Skeletal muscle satellite cell (primary cell): ENCODE measurements at regions not wholly inside any gene's neighbourhood (a gene's known extent, or its start where the extent isn't known, plus 50 kb on each side); places are given as distances from the start of the nearest gene placed in this dataset.

Experiments used
- H3K27me3 ChIP-seq: 2 replicates; pipeline ENCODE4 v1.7.0; 2013; ENCODE audit warnings: low read length; ENCODE audit not compliant: control insufficient read depth, insufficient read depth
- H3K36me3 ChIP-seq: 2 replicates; pipeline ENCODE4 v1.7.0; 2013; ENCODE audit warnings: mild to moderate bottlenecking, control low read depth, low read length; ENCODE audit not compliant: insufficient read depth
- H3K4me1 ChIP-seq: 2 replicates; pipeline ENCODE4 v1.7.0; 2013; ENCODE audit warnings: low read length; ENCODE audit not compliant: control insufficient read depth, insufficient read depth
- H3K4me2 ChIP-seq: 2 replicates; pipeline ENCODE4 v1.7.0; 2013; ENCODE audit warnings: mild to moderate bottlenecking, low read length
- H3K4me3 ChIP-seq: 2 replicates; pipeline ENCODE4 v1.7.0; 2013; ENCODE audit warnings: low read length
- H3K9ac ChIP-seq: 2 replicates; pipeline ENCODE4 v1.7.0; 2013; ENCODE audit warnings: mild to moderate bottlenecking, low read depth, low read length, moderate library complexity
- H3K9me3 ChIP-seq: replicated peaks from 2 replicates; pipeline ENCODE4 v1.7.0; 2013; ENCODE audit warnings: mild to moderate bottlenecking, control low read depth, low read length

DNA sequence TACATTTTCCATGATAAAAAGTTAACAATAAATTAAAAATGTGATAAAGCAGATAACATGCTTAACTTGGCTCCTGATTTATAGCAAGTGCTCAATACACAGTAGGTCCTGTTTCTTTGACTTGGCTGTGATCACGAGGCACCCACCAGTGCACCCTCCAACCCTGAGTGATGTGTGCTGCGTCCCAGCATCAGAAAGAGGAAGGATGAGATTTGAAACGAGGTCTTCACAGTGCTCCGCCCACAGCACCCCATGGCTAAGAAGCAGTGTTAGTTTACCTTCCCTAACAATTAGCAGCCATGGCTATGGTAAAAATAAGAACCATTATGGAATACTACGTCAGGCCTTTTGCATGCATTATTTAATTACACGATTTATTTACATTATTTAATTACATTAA is 292.0 kb upstream of the ZMIZ1 start:
- Histone ChIP-seq H3K36me3 (no peaks in the 10 kb centered on the region), H3K4me2 (no peak overlapping the region), H3K9ac (no peak overlapping the region), H3K4me1 (peaks cover 7% of the 10 kb centered on the region), H3K9me3 (no peaks in the 10 kb centered on the region), H3K4me3 (no peak overlapping the region), H3K27me3 (peaks cover 16% of the 10 kb centered on the region)

DNA sequence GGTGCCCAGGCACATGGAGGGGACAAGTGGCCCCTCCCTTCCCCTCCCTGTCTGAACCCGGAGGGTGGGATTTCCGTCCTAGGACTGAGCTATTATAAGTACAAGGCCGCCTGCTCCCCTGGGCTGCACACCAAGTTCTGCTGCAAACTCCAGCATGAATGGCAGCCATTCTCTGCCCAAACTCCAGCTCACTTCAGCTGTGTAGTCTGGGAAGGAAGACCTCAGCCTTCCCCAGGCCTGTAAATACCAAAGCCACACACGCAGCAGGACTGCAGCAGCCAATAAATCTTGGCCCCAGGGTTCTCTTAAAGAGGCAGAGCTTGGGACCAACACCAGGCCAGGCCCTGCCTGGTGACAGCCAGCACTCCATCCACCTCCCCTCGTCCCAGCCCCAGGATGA is 291.3 kb upstream of the ZMIZ1 start:
- H3K4me3 ChIP-seq, result no peak overlapping the region
- H3K4me1 ChIP-seq, result peaks cover 7% of the 10 kb centered on the region
- H3K27me3 ChIP-seq, result peaks cover 19% of the 10 kb centered on the region
- H3K9ac ChIP-seq, result no peak overlapping the region
- H3K4me2 ChIP-seq, result no peak overlapping the region
- no peaks in the 10 kb centered on the region for H3K9me3 ChIP-seq
- no peaks in the 10 kb centered on the region for H3K36me3 ChIP-seq

DNA sequence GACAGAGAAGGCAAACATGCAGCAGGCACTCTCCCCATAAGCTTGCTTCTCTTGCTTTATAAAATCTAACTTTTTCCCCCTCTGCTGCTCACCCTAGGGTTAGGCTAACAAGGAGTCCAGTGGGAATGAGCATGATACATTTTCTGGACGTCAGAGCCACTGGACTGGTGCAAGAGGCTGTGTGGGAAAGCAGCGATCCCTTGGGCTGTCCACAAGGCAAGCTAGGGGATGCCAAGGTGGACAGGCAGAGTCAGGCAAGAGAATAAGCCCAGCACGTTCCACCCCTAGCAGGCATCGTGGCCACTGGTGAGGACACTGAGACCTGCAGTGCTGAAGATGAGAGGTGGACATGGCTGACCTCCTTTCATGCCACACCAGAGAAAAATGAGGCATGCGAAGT is 290.9 kb upstream of the ZMIZ1 start:
- peaks cover 20% of the 10 kb centered on the region for H3K27me3 ChIP-seq
- no peak overlapping the region for H3K9ac ChIP-seq
- no peaks in the 10 kb centered on the region for H3K9me3 ChIP-seq
- H3K4me3 ChIP-seq, result no peak overlapping the region
- H3K4me1 ChIP-seq, result peaks cover 7% of the 10 kb centered on the region
- H3K4me2 ChIP-seq, result no peak overlapping the region
- no peaks in the 10 kb centered on the region for H3K36me3 ChIP-seq

DNA sequence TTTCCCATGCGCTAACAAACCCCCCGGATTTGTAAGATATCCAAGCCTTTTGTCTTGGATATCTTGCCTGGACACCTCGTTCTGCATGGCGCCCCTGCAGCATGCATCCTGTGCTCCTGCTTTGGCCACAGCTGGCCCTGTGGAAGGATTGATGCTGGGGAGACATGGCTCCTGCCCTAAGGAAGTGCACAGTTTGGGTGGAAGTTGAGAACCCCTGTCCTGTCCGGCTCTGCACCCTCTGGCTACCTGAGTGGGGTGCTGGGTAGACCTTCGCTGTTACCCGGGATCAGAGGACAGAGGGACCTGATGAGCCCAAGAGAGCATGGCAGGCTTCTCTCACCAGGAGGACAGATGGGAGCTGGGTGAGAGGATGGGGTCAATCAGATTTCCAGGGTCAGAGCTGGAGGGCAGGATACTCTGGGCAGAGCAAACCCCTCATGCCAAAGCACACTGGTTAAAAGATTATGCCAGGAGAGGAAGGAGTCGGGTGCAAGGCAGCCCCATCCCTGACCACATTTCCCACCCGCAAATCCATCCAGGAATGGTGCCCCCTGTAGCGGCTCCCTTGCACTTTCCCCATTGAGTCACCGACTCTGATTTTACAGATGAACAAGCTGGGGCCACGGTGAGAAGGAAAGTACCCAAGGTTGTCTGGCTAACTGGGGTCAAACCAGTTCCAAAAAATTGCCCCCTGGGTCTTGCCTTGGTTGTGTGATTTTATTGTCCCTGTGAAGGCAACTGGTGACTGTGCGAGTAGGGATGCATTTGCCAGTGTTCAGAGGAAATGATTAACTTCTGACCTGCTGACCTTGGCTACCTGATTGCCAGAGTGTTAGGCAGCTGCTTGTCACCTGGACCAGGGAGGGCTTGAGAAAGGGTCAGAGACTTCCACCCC is 290.1 kb upstream of the ZMIZ1 start:
- peaks cover 22% of the 10 kb centered on the region for H3K27me3 ChIP-seq
- H3K36me3 ChIP-seq, result no peaks in the 10 kb centered on the region
- H3K4me1 ChIP-seq, result peaks cover 7% of the 10 kb centered on the region
- no peak overlapping the region for H3K4me2 ChIP-seq
- H3K4me3 ChIP-seq, result no peak overlapping the region
- no peak overlapping the region for H3K9ac ChIP-seq
- no peaks in the 10 kb centered on the region for H3K9me3 ChIP-seq

DNA sequence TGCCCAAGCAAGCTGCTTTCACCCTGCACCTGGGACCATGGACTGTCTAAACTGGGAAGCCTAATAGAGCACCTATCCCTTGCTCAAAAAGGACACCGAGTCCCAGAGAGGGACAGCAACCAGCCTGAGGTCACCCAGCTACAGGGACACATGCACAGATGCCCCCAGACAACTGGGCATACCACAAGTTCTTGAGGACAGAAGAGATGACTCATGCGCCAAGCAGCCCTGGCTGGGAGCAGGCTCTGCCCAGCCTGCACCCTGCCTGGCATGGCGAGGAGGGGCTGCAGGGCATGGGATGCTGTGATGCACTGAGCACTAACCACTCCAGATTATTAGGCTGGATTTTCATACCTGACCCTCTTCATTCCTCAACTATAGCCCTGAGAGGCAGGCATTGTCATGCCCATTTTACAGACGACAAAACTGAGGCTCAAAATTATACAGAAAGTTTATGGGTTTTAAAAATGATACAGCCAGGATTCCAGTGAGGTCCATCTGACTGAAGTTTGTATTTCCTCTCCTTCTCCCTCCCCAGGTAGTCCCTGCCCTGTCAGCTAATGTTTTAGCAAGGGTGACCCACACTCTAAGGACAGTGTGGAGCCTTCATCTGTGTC is 289.3 kb upstream of the ZMIZ1 start:
- no peaks in the 10 kb centered on the region for H3K36me3 ChIP-seq
- no peaks in the 10 kb centered on the region for H3K9me3 ChIP-seq
- peaks cover 7% of the 10 kb centered on the region for H3K4me1 ChIP-seq
- no peak overlapping the region for H3K4me3 ChIP-seq
- peaks cover 29% of the 10 kb centered on the region for H3K27me3 ChIP-seq
- no peak overlapping the region for H3K9ac ChIP-seq
- H3K4me2 ChIP-seq, result no peak overlapping the region

DNA sequence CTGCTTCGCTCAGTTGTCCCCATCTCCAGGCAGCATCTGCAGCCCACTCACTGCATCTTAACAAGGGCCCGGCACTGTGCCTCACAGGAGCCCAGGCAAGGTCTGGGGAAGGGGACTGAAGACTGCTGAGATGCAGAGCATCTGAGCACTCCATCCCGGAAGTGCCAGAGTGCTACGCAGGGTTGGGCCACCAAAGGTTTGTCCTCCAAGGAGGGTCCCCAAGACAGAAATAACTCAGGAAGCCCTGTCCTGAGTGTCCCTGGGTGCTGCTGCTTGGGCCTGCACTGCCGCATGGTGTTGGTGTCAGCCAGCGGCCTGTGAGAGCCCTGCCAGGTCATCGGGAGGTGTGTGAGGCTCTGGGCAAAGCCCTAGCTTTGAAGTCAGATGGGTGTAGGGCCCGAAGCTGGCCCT is 288.2 kb upstream of the ZMIZ1 start:
- H3K9me3 ChIP-seq, result no peaks in the 10 kb centered on the region
- H3K4me1 ChIP-seq, result peaks cover 7% of the 10 kb centered on the region
- H3K4me3 ChIP-seq, result no peak overlapping the region
- no peaks in the 10 kb centered on the region for H3K36me3 ChIP-seq
- no peak overlapping the region for H3K4me2 ChIP-seq
- peaks cover 36% of the 10 kb centered on the region for H3K27me3 ChIP-seq
- H3K9ac ChIP-seq, result no peak overlapping the region

DNA sequence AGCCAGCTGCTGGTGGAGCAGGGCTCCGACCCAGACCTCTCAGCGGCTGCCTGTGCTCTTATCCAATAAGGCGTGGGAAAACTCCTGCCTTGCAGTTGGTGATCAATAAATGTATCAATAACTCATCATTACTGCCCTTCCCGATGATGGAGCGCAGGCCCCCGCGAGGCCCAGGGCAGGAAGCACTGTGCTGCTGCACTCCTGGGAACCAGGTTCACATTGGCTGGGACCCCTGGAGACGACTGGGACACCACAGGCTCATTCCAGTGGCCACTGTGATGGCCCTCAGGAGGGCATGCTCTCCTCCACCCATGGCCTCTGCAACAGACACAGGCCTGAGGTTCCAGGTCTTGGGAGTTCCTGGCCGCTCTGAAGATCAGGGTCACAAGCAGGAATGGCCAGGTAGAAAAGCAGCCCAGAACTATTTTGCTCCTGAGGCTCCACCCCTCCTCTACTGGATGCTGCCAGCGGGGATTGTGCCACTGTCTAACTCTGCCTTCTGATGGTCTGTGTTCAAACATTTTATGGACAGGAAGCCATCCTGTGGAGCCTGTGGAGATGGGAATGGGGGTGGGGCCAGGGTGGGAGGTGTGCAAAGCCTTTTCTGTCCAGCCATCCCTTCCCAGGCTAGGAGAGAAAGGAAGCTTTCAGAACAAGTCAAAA is 287.4 kb upstream of the ZMIZ1 start:
- H3K4me2 ChIP-seq, result no peak overlapping the region
- no peaks in the 10 kb centered on the region for H3K36me3 ChIP-seq
- no peak overlapping the region for H3K4me3 ChIP-seq
- H3K4me1 ChIP-seq, result peaks cover 7% of the 10 kb centered on the region
- peaks cover 43% of the 10 kb centered on the region for H3K27me3 ChIP-seq
- no peaks in the 10 kb centered on the region for H3K9me3 ChIP-seq
- no peak overlapping the region for H3K9ac ChIP-seq

DNA sequence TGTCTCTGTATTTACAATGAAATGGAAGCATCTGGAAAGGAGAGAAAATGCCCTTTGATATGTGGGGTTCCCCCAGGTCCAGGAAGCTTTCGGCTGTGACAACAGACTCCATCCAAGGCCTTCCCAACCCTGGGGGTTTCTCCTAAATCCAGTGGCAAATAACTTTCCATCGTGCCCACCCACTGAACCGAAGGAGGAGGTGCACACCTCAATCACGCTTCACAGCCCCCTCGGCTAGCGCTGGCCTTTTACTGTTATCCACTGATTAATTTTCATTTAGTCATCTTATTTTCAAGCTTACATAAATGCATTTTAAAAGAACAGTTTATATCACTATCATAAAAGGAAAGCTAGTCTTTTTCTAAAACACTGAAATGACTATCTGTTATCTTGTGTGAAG is 286.8 kb upstream of the ZMIZ1 start:
- H3K9ac ChIP-seq, result no peak overlapping the region
- H3K4me2 ChIP-seq, result no peak overlapping the region
- H3K9me3 ChIP-seq, result no peaks in the 10 kb centered on the region
- H3K4me1 ChIP-seq, result peaks cover 7% of the 10 kb centered on the region
- no peak overlapping the region for H3K4me3 ChIP-seq
- H3K27me3 ChIP-seq, result peaks cover 44% of the 10 kb centered on the region
- no peaks in the 10 kb centered on the region for H3K36me3 ChIP-seq

DNA sequence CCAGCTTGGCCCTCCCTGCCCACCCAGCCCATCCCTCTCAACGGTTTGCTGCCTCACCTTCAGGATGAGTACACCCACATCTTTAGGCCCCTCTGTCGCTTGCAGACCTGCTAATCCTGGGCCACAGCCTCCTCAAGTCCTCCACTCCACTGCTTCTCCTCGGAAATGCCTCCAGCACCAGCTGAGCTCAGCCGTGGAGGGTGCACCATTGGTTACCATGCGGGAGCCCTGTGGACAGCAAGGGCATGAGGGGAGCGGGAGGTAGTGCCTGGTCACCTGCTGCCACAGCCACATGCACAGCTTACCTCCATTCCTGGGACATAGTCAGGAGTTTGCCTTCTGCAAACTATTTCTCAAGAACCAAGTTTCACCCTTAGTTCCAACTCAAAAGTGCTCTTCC is 286.3 kb upstream of the ZMIZ1 start:
- Histone ChIP-seq H3K27me3 (peaks cover 47% of the 10 kb centered on the region), H3K9me3 (no peaks in the 10 kb centered on the region), H3K4me3 (no peak overlapping the region), H3K36me3 (no peaks in the 10 kb centered on the region), H3K4me2 (no peak overlapping the region), H3K4me1 (peaks cover 7% of the 10 kb centered on the region), H3K9ac (no peak overlapping the region)

DNA sequence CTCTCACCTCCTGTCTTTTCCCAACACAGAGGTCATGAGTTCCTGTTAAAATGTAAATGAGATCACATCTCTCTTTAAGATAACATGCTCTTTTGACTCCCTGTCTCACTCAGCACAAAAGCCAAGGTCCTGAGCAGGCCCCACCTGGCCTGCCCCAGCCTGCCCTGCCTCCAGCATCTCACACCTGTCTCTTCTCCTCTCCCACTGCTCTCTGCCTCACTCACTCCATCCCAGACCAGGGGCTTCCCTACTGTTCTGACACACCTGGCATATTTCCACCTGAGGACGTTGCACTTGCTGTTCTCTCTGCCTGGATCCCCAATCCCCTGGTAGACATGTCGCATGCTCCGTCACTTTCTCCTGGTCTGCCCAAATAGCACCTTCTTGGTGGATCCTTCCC is 285.0 kb upstream of the ZMIZ1 start:
- Histone ChIP-seq H3K36me3 (no peaks in the 10 kb centered on the region), H3K9me3 (no peaks in the 10 kb centered on the region), H3K27me3 (peaks cover 40% of the 10 kb centered on the region), H3K4me3 (no peak overlapping the region), H3K4me1 (peaks cover 7% of the 10 kb centered on the region), H3K4me2 (no peak overlapping the region), H3K9ac (no peak overlapping the region)

DNA sequence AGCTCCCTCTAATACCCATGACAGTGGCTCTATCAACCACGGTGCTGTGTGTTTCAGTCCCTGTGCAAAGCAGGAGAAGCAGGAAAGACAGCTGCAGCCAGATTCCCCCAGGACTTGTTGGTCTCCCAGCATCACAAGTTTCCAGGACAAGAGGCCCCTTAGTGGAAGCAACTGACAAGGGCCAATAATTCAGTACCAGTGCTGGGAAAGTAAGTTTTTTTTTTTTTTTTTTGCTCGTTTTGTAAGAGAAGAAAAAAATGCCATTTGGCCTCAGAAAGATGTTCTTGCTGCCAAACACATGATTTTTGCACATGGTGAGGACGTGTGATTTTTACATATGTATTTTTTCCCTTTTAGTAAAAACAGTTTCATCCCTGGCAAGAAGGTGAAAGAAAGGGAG is 284.2 kb upstream of the ZMIZ1 start:
- Histone ChIP-seq H3K4me2 (no peak overlapping the region), H3K36me3 (no peaks in the 10 kb centered on the region), H3K9me3 (no peaks in the 10 kb centered on the region), H3K9ac (no peak overlapping the region), H3K4me1 (no peaks in the 10 kb centered on the region), H3K27me3 (peaks cover 48% of the 10 kb centered on the region), H3K4me3 (no peak overlapping the region)
